ENCODE measurements at regions not wholly inside any gene's neighbourhood (a gene's known extent, or its start where the extent isn't known, plus 50 kb on each side); places are given as distances from the start of the nearest gene placed in this dataset.

- Histone ChIP-seq H3K27me3 (ENCODE audit: control insufficient read depth, insufficient read depth, low read length) (no peaks in the 10 kb centered on the region), H3K4me2 (ENCODE audit: low read length) (no peak overlapping the region), H3K36me3 (ENCODE audit: insufficient read depth, low read length) (no peaks in the 10 kb centered on the region), H3K4me1 (ENCODE audit: control insufficient read depth, insufficient read depth, low read length) (no peaks in the 10 kb centered on the region), H3K9me3 (replicated peaks; ENCODE audit: low read length) (no peaks in the 10 kb centered on the region), H3K4me3 (ENCODE audit: low read length) (no peak overlapping the region), H3K9ac (ENCODE audit: low read depth, low read length) (no peak overlapping the region)
These were observed 138.6 kb upstream of the MDM1 start for GRCh38 chr12:68470664-68471328.

GRCh38 chr12:68474467-68475204 lies 136.1 kb upstream of the RAP1B start:
- Histone ChIP-seq H3K36me3 (ENCODE audit: insufficient read depth, low read length) (no peaks in the 10 kb centered on the region), H3K9ac (ENCODE audit: low read depth, low read length) (no peak overlapping the region), H3K4me1 (ENCODE audit: control insufficient read depth, insufficient read depth, low read length) (no peaks in the 10 kb centered on the region), H3K27me3 (ENCODE audit: control insufficient read depth, insufficient read depth, low read length) (no peaks in the 10 kb centered on the region), H3K4me2 (ENCODE audit: low read length) (no peak overlapping the region), H3K4me3 (ENCODE audit: low read length) (no peak overlapping the region), H3K9me3 (replicated peaks; ENCODE audit: low read length) (no peaks in the 10 kb centered on the region)

GRCh38 chr12:68476794-68477193 lies 133.9 kb upstream of the RAP1B start:
- Histone ChIP-seq H3K9me3 (replicated peaks; ENCODE audit: low read length) (no peaks in the 10 kb centered on the region), H3K4me2 (ENCODE audit: low read length) (no peak overlapping the region), H3K4me3 (ENCODE audit: low read length) (no peak overlapping the region), H3K36me3 (ENCODE audit: insufficient read depth, low read length) (no peaks in the 10 kb centered on the region), H3K4me1 (ENCODE audit: control insufficient read depth, insufficient read depth, low read length) (no peaks in the 10 kb centered on the region), H3K9ac (ENCODE audit: low read depth, low read length) (no peak overlapping the region), H3K27me3 (ENCODE audit: control insufficient read depth, insufficient read depth, low read length) (no peaks in the 10 kb centered on the region)

GRCh38 chr12:68477261-68477772 lies 133.4 kb upstream of the RAP1B start:
- Histone ChIP-seq H3K4me2 (ENCODE audit: low read length) (no peak overlapping the region), H3K27me3 (ENCODE audit: control insufficient read depth, insufficient read depth, low read length) (no peaks in the 10 kb centered on the region), H3K9me3 (replicated peaks; ENCODE audit: low read length) (no peaks in the 10 kb centered on the region), H3K36me3 (ENCODE audit: insufficient read depth, low read length) (no peaks in the 10 kb centered on the region), H3K4me1 (ENCODE audit: control insufficient read depth, insufficient read depth, low read length) (no peaks in the 10 kb centered on the region), H3K4me3 (ENCODE audit: low read length) (no peak overlapping the region), H3K9ac (ENCODE audit: low read depth, low read length) (no peak overlapping the region)

GRCh38 chr12:68477906-68478305 lies 132.8 kb upstream of the RAP1B start:
- Histone ChIP-seq H3K4me1 (ENCODE audit: control insufficient read depth, insufficient read depth, low read length) (peaks cover 3% of the 10 kb centered on the region), H3K9ac (ENCODE audit: low read depth, low read length) (no peak overlapping the region), H3K36me3 (ENCODE audit: insufficient read depth, low read length) (no peaks in the 10 kb centered on the region), H3K27me3 (ENCODE audit: control insufficient read depth, insufficient read depth, low read length) (no peaks in the 10 kb centered on the region), H3K4me2 (ENCODE audit: low read length) (no peak overlapping the region), H3K9me3 (replicated peaks; ENCODE audit: low read length) (no peaks in the 10 kb centered on the region), H3K4me3 (ENCODE audit: low read length) (no peak overlapping the region)

GRCh38 chr12:68478516-68479260 lies 132.0 kb upstream of the RAP1B start:
- H3K4me3 ChIP-seq (ENCODE audit: low read length) = no peak overlapping the region
- H3K9ac ChIP-seq (ENCODE audit: low read depth, low read length) = no peak overlapping the region
- no peaks in the 10 kb centered on the region for H3K36me3 ChIP-seq (ENCODE audit: insufficient read depth, low read length)
- no peaks in the 10 kb centered on the region for H3K27me3 ChIP-seq (ENCODE audit: control insufficient read depth, insufficient read depth, low read length)
- H3K4me2 ChIP-seq (ENCODE audit: low read length) = no peak overlapping the region
- H3K4me1 ChIP-seq (ENCODE audit: control insufficient read depth, insufficient read depth, low read length) = peaks cover 10% of the 10 kb centered on the region
- no peaks in the 10 kb centered on the region for H3K9me3 ChIP-seq (replicated peaks; ENCODE audit: low read length)

- Histone ChIP-seq H3K4me3 (ENCODE audit: low read length) (no peak overlapping the region), H3K9me3 (replicated peaks; ENCODE audit: low read length) (no peaks in the 10 kb centered on the region), H3K4me1 (ENCODE audit: control insufficient read depth, insufficient read depth, low read length) (peaks cover 13% of the 10 kb centered on the region), H3K27me3 (ENCODE audit: control insufficient read depth, insufficient read depth, low read length) (no peaks in the 10 kb centered on the region), H3K36me3 (ENCODE audit: insufficient read depth, low read length) (no peaks in the 10 kb centered on the region), H3K9ac (ENCODE audit: low read depth, low read length) (no peak overlapping the region), H3K4me2 (ENCODE audit: low read length) (no peak overlapping the region)
These were observed 131.3 kb upstream of the RAP1B start for GRCh38 chr12:68479261-68479895.

- H3K4me2 ChIP-seq (ENCODE audit: low read length) = no peak overlapping the region
- H3K27me3 ChIP-seq (ENCODE audit: control insufficient read depth, insufficient read depth, low read length) = no peaks in the 10 kb centered on the region
- H3K9me3 ChIP-seq (replicated peaks; ENCODE audit: low read length) = no peaks in the 10 kb centered on the region
- no peak overlapping the region for H3K4me3 ChIP-seq (ENCODE audit: low read length)
- H3K4me1 ChIP-seq (ENCODE audit: control insufficient read depth, insufficient read depth, low read length) = peaks cover 13% of the 10 kb centered on the region
- no peak overlapping the region for H3K9ac ChIP-seq (ENCODE audit: low read depth, low read length)
- no peaks in the 10 kb centered on the region for H3K36me3 ChIP-seq (ENCODE audit: insufficient read depth, low read length)
These were observed 130.8 kb upstream of the RAP1B start for GRCh38 chr12:68479896-68480291.

GRCh38 chr12:68480526-68480925 lies 130.2 kb upstream of the RAP1B start:
- no peak overlapping the region for H3K4me3 ChIP-seq (ENCODE audit: low read length)
- H3K36me3 ChIP-seq (ENCODE audit: insufficient read depth, low read length) = no peaks in the 10 kb centered on the region
- no peaks in the 10 kb centered on the region for H3K9me3 ChIP-seq (replicated peaks; ENCODE audit: low read length)
- H3K27me3 ChIP-seq (ENCODE audit: control insufficient read depth, insufficient read depth, low read length) = no peaks in the 10 kb centered on the region
- no peak overlapping the region for H3K9ac ChIP-seq (ENCODE audit: low read depth, low read length)
- H3K4me1 ChIP-seq (ENCODE audit: control insufficient read depth, insufficient read depth, low read length) = peaks cover 13% of the 10 kb centered on the region
- H3K4me2 ChIP-seq (ENCODE audit: low read length) = no peak overlapping the region

- H3K27me3 ChIP-seq (ENCODE audit: control insufficient read depth, insufficient read depth, low read length) = no peaks in the 10 kb centered on the region
- no peak overlapping the region for H3K4me3 ChIP-seq (ENCODE audit: low read length)
- H3K9me3 ChIP-seq (replicated peaks; ENCODE audit: low read length) = no peaks in the 10 kb centered on the region
- H3K36me3 ChIP-seq (ENCODE audit: insufficient read depth, low read length) = no peaks in the 10 kb centered on the region
- no peak overlapping the region for H3K4me2 ChIP-seq (ENCODE audit: low read length)
- H3K4me1 ChIP-seq (ENCODE audit: control insufficient read depth, insufficient read depth, low read length) = peaks cover 13% of the 10 kb centered on the region
- H3K9ac ChIP-seq (ENCODE audit: low read depth, low read length) = no peak overlapping the region
These were observed 129.3 kb upstream of the RAP1B start for GRCh38 chr12:68481181-68481941.

GRCh38 chr12:68482014-68482413 lies 128.7 kb upstream of the RAP1B start:
- no peaks in the 10 kb centered on the region for H3K9me3 ChIP-seq (replicated peaks; ENCODE audit: low read length)

More at GRCh38 chr12:68482014-68482413, 128.7 kb upstream of the RAP1B start:
- no peak overlapping the region for H3K4me2 ChIP-seq (ENCODE audit: low read length)
- no peak overlapping the region for H3K4me3 ChIP-seq (ENCODE audit: low read length)
- H3K27me3 ChIP-seq (ENCODE audit: control insufficient read depth, insufficient read depth, low read length) = no peaks in the 10 kb centered on the region
- H3K36me3 ChIP-seq (ENCODE audit: insufficient read depth, low read length) = no peaks in the 10 kb centered on the region
- H3K9ac ChIP-seq (ENCODE audit: low read depth, low read length) = no peak overlapping the region
- H3K4me1 ChIP-seq (ENCODE audit: control insufficient read depth, insufficient read depth, low read length) = peaks cover 13% of the 10 kb centered on the region

Measured in skeletal muscle satellite cell (primary cell).